ENCODE measurements at regions not wholly inside any gene's neighbourhood (a gene's known extent, or its start where the extent isn't known, plus 50 kb on each side); places are given as distances from the start of the nearest gene placed in this dataset.

DNA sequence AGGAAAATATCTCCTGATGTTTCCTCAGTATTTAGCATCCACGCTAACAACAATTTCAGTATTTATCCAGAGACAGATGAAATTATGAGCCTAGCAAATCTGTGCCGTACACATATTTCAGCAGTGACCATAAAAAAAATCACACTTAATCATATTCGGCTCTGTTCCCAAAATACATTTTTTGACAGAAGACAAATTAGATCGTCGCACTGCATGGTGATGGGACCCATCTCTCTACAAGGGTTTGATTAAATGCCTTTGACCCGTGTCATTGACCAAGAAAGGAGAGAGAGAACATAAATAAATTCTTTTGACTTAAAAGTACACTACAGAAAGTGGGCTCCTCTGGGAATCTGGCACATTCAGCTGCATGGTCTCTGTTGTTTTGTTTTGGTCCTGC is 215.3 kb upstream of the SEMA6D start:
- no peak overlapping the region for H4K5ac ChIP-seq (ENCODE audit: low read depth, low read length)
- H3K36me3 ChIP-seq (ENCODE audit: control insufficient read depth, insufficient read depth, low read length), result no peaks in the 10 kb centered on the region
- no peak overlapping the region for H2BK5ac ChIP-seq (ENCODE audit: low read depth, low read length, poor library complexity, severe bottlenecking)
- BruUV-seq (replicated peaks), result no TSS peak
- H3K14ac ChIP-seq (replicated peaks; ENCODE audit: low read depth, low read length), result no peak overlapping the region
- H3K18ac ChIP-seq (ENCODE audit: low read depth, low read length), result no peak overlapping the region
- ATAC-seq (ENCODE audit: low read depth) (no peak), DNase-seq (no peak)
- no peak overlapping the region for H3K56ac ChIP-seq (ENCODE audit: extremely low read depth, insufficient read depth, low read length)
- CTCF ChIA-PET, result no interaction called here
- dilution Hi-C loops (cut with HindIII; ENCODE audit: low sequenced_read_pairs, unreplicated experiment), result no loop called here
- no peak overlapping the region for H2BK20ac ChIP-seq (ENCODE audit: low read depth, low read length)
- H3K4me1 ChIP-seq (ENCODE audit: control insufficient read depth, insufficient read depth, low read length), result peaks cover 4% of the 10 kb centered on the region; the same call in 1 of the 2 replicates
- H3K79me1 ChIP-seq (ENCODE audit: low read depth in 1 of 2, low read length in 2 of 2), result no peaks in the 10 kb centered on the region
- no peaks in the 10 kb centered on the region for H4K20me1 ChIP-seq (ENCODE audit: insufficient read depth, low read length)
- in situ Hi-C loops (cut with MboI; ENCODE audit: low sequenced_read_pairs), result no loop called here
- no peak overlapping the region for H2BK120ac ChIP-seq (ENCODE audit: low read depth, low read length)
- no peak overlapping the region for H4K91ac ChIP-seq (ENCODE audit: insufficient read depth, low read depth, low read length)
- H3K27me3 ChIP-seq (ENCODE audit: control insufficient read depth, insufficient read depth, low read length), result no peaks in the 10 kb centered on the region
- POLR2A ChIA-PET (ENCODE audit: unreplicated experiment), result no interaction called here
- intact Hi-C loops (cut with micrococcal nuclease), result no loop called here
- no peaks in the 10 kb centered on the region for H3K9me1 ChIP-seq (ENCODE audit: insufficient read depth, low read length)
- no peak overlapping the region for H4K8ac ChIP-seq (ENCODE audit: low read depth in 2 of 2, low read length in 2 of 2)
- no peak overlapping the region for H2AK9ac ChIP-seq (replicated peaks; ENCODE audit: low read depth, low read length, poor library complexity)
- no peak overlapping the region for H2AK5ac ChIP-seq (ENCODE audit: low read depth, low read length)
- H3K4me3 ChIP-seq (ENCODE audit: insufficient read depth, low read depth, low read length), result no peak overlapping the region
- no peak overlapping the region for H2BK15ac ChIP-seq (ENCODE audit: low read depth, low read length)
- H3K9ac ChIP-seq (ENCODE audit: low read depth, low read length), result no peak overlapping the region
- no peak overlapping the region for H3K27ac ChIP-seq (ENCODE audit: insufficient read depth, low read length)
- no peaks in the 10 kb centered on the region for H3K9me3 ChIP-seq (ENCODE audit: control insufficient read depth, insufficient read depth, low read length)
- no peak for TF ChIP-seq RCOR1 (IDR thresholded peaks at IDR 0.05; ENCODE audit: insufficient replicate concordance, low read length)
- TF ChIP-seq POLR2A (IDR thresholded peaks at IDR 0.05; ENCODE audit: low read depth, low read length), result no peak
- TF ChIP-seq, protein P1, sequence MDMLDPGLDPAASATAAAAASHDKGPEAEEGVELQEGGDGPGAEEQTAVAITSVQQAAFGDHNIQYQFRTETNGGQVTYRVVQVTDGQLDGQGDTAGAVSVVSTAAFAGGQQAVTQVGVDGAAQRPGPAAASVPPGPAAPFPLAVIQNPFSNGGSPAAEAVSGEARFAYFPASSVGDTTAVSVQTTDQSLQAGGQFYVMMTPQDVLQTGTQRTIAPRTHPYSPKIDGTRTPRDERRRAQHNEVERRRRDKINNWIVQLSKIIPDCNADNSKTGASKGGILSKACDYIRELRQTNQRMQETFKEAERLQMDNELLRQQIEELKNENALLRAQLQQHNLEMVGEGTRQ (IDR thresholded peaks at IDR 0.05; ENCODE audit: low read depth, low read length), result no peak
- no peak overlapping the region for H2AFZ ChIP-seq (replicated peaks; ENCODE audit: low read length, poor library complexity)
- H3K4ac ChIP-seq (ENCODE audit: low read depth, low read length), result no peak overlapping the region
- no CpG with 5 or more reads among the region's 6 CpGs for WGBS, 2 experiments (ENCODE audit: extremely low coverage in 2 of 2, insufficient read length in 1 of 2)
- no peak overlapping the region for H3K23ac ChIP-seq (ENCODE audit: low read depth, low read length)
- H3K4me2 ChIP-seq (ENCODE audit: low read depth, low read length), result no peak overlapping the region

Measured in IMR-90 (cell line).